ENCODE measurements at regions not wholly inside any gene's neighbourhood (a gene's known extent, or its start where the extent isn't known, plus 50 kb on each side); places are given as distances from the start of the nearest gene placed in this dataset.
"Not testable (repeated sequence)": the region's sequence is repeated elsewhere in the genome, so short reads cannot be mapped to it uniquely, and the experiment has no call there.

- Histone ChIP-seq H3K36me3 (ENCODE audit: insufficient read depth, low read length) (no peaks in the 10 kb centered on the region), H3K9me3 (ENCODE audit: low read length) (no peaks in the 10 kb centered on the region), H2AFZ (ENCODE audit: low read depth, low read length) (no peak overlapping the region), H4K20me1 (ENCODE audit: insufficient read depth) (no peaks in the 10 kb centered on the region), H3K27me3 (ENCODE audit: insufficient read depth, low read depth, low read length) (no peaks in the 10 kb centered on the region), H3K27ac (ENCODE audit: low read length) (no peak overlapping the region), H3K4me2 (ENCODE audit: low read length) (no peak overlapping the region), H3K9me2 (ENCODE audit: insufficient read depth, low read length) (no peaks in the 10 kb centered on the region), H3K4me3 (ENCODE audit: low read length) (no peak overlapping the region), H3F3A (ENCODE audit: insufficient read depth, low read length, poor library complexity, severe bottlenecking) (no peaks in the 10 kb centered on the region), H3K9ac (ENCODE audit: low read length) (no peak overlapping the region), H3K79me2 (replicated peaks; ENCODE audit: insufficient read depth, low read length) (no peaks in the 10 kb centered on the region)
- no peak for TF ChIP-seq TAF1 (IDR thresholded peaks at IDR 0.05; ENCODE audit: low read depth)
- TF ChIP-seq EP300 (conservative IDR thresholded peaks at IDR 0.05; ENCODE audit: poor library complexity, severe bottlenecking) = no peak
- no peak for TF ChIP-seq MXI1 (conservative IDR thresholded peaks at IDR 0.05; ENCODE audit: poor library complexity, severe bottlenecking)
- no peak for TF ChIP-seq SMC3 (conservative IDR thresholded peaks at IDR 0.05; ENCODE audit: poor library complexity)
- TF ChIP-seq CTCF (IDR thresholded peaks at IDR 0.05; ENCODE audit: poor library complexity, severe bottlenecking) = no peak
- no peak for TF ChIP-seq REST (IDR thresholded peaks at IDR 0.05; ENCODE audit: borderline replicate concordance)
These were observed 212.2 kb downstream of the SIPA1L2 start for GRCh38 chr1:232417636-232418248.

GRCh38 chr1:232416026-232416568 is 213.8 kb downstream of the SIPA1L2 start:
- no peaks in the 10 kb centered on the region for H3K27me3 ChIP-seq (ENCODE audit: insufficient read depth, low read depth, low read length)
- no peak overlapping the region for H3K27ac ChIP-seq (ENCODE audit: low read length)
- no peaks in the 10 kb centered on the region for H3K79me2 ChIP-seq (replicated peaks; ENCODE audit: insufficient read depth, low read length)
- H3K9ac ChIP-seq (ENCODE audit: low read length) = no peak overlapping the region
- no peaks in the 10 kb centered on the region for H3F3A ChIP-seq (ENCODE audit: insufficient read depth, low read length, poor library complexity, severe bottlenecking)
- no peaks in the 10 kb centered on the region for H3K9me3 ChIP-seq (ENCODE audit: low read length)
- H2AFZ ChIP-seq (ENCODE audit: low read depth, low read length) = no peak overlapping the region
- no peak overlapping the region for H3K4me2 ChIP-seq (ENCODE audit: low read length)
- TF ChIP-seq RAD21 (conservative IDR thresholded peaks at IDR 0.05) (no peak), EZH2 (IDR thresholded peaks at IDR 0.05; ENCODE audit: borderline replicate concordance, insufficient read depth, low read length, poor library complexity, severe bottlenecking) (no peak), SMC3 (conservative IDR thresholded peaks at IDR 0.05; ENCODE audit: poor library complexity) (no peak), EP300 (conservative IDR thresholded peaks at IDR 0.05; ENCODE audit: poor library complexity, severe bottlenecking) (no peak), CTCF (IDR thresholded peaks at IDR 0.05; ENCODE audit: poor library complexity, severe bottlenecking) (no peak), MXI1 (conservative IDR thresholded peaks at IDR 0.05; ENCODE audit: poor library complexity, severe bottlenecking) (no peak), TAF1 (IDR thresholded peaks at IDR 0.05; ENCODE audit: low read depth) (no peak), REST (IDR thresholded peaks at IDR 0.05; ENCODE audit: borderline replicate concordance) (no peak), POLR2AphosphoS5 (IDR thresholded peaks at IDR 0.05) (no peak)
- no peaks in the 10 kb centered on the region for H3K9me2 ChIP-seq (ENCODE audit: insufficient read depth, low read length)
- H4K20me1 ChIP-seq (ENCODE audit: insufficient read depth) = no peaks in the 10 kb centered on the region
- H3K4me3 ChIP-seq (ENCODE audit: low read length) = no peak overlapping the region
- H3K36me3 ChIP-seq (ENCODE audit: insufficient read depth, low read length) = no peaks in the 10 kb centered on the region

- not testable (repeated sequence) for H3K4me2 ChIP-seq (ENCODE audit: low read length); H4K20me1 ChIP-seq (ENCODE audit: insufficient read depth); H2AFZ ChIP-seq (ENCODE audit: low read depth, low read length); H3K27ac ChIP-seq (ENCODE audit: low read length); H3K9me2 ChIP-seq (ENCODE audit: insufficient read depth, low read length); H3K9ac ChIP-seq (ENCODE audit: low read length); H3K36me3 ChIP-seq (ENCODE audit: insufficient read depth, low read length); H3K27me3 ChIP-seq (ENCODE audit: insufficient read depth, low read depth, low read length); H3K9me3 ChIP-seq (ENCODE audit: low read length); H3K79me2 ChIP-seq (replicated peaks; ENCODE audit: insufficient read depth, low read length); H3F3A ChIP-seq (ENCODE audit: insufficient read depth, low read length, poor library complexity, severe bottlenecking); H3K4me3 ChIP-seq (ENCODE audit: low read length)
These were observed 214.5 kb downstream of the SIPA1L2 start for GRCh38 chr1:232415481-232415880.
